GM19328 (cell line): ENCODE measurements at regions not wholly inside any gene's neighbourhood (a gene's known extent, or its start where the extent isn't known, plus 50 kb on each side); places are given as distances from the start of the nearest gene placed in this dataset.
A peak's percentile ranks its signal among the peaks of the same experiment; 100 is the strongest.

Experiments
- ATAC-seq: cut with Tn5 transposase; IDR thresholded peaks from one replicate; pipeline ENCODE4 v1.9.1; 2021; ENCODE audit warnings: mild to moderate bottlenecking, moderate library complexity; ENCODE audit not compliant: unreplicated experiment

DNA sequence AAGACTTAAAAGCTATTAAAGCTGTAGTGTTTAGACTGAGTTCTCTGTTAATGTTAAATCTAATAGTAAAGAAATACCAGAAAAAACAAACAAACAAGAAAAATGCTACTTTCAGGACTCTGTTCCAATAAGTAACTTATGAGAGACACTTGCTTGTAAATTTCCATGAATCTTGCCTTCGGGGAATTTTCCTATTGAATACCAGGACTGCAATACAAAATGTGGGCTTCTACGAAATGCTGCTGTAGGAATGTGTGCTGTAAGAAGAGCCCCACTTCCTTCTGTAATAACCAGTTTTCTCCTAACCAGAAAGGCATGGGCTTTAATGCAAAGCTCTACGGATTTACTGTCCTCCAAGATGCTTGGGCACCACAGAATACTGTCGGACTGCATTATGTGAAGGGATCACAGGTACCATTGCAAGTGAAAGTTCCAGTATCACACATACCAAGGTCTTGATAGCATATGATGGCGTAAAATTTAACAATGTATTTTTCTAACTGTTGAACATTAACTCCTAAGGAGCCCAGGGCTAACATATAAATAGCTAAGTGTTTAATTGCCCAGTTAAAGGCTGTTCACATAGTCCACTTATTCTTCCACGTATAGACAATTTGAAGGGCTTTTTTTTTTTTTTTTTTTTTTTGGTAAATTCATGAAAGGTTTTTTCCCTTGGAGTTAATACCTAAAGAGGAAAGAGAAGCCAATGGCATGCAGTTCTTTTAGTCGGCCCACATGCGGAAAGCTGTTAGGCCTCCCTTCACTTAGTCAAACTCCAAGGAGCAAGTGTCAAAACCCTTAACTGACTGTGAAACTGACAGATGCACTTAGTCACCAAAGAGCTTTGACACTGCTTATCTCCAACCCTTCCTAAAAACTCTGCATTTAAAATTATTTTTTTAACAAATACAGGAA, 564.0 kb upstream of the POU3F3 start:
- no peak for ATAC-seq

DNA sequence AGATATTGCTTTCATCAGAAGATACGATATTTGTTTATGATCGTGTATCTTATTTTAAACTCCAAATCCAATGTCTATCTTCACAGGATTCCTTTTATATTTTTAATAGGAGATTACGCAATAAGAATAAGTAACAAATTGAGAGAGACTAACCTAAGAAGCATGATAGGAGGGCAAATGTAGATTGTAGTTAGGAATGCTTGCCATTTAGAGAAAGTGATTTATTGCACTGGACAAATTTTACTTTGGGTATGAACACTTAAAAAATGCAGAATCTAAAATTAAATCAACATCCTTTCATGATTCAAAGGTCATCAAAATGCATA, 563.4 kb upstream of the POU3F3 start:
- no peak for ATAC-seq

DNA sequence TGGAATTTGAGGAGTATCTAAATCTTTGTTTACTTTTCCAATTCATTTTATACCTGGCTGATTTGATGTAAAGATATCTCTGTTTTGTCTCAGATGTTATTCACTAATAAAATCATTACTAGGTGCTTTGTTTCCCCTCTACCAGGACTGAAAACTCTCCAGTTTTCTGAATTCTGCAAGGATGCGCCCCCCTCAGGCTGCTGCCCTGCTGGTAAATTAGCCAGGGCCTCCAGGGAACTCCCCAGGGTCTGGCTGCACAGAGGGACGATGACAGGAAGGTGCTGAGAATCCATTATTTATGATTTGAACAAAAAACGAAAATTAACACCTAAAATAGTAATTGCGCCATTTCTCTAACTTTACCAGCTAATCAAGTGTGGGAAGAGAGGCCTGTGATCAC, 541.2 kb upstream of the POU3F3 start:
- no peak for ATAC-seq

DNA sequence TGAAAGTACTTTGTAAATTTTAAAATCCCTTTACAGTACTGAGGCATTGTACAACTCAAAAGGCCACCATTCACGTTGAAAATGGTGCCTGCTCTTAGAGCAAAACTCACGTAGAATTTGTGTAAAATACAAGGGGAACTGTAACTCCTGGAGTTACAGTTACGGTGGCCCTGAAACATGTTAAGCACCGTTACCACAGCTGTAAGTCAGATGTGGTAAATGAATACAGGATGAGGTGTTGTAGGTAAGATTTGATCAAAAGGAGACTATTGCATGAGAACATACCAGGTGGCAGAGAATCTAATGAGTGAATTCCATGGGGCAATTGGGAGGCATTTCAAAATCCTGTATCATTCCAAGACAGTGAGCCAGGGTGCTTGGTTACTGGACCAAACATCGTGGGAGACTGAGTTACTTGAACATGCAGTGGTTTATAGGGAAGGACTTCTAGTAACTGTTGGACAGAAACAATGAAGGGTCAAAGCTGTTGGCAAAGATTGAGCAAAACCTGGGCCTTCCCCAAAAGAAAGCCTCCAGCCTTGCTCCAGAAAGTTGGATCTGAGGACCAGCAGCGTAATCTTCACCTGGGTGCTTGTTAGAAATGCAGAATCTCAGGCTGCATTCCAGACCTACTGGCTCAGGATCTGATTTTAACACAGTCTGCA, 535.8 kb upstream of the POU3F3 start:
- no peak for ATAC-seq

DNA sequence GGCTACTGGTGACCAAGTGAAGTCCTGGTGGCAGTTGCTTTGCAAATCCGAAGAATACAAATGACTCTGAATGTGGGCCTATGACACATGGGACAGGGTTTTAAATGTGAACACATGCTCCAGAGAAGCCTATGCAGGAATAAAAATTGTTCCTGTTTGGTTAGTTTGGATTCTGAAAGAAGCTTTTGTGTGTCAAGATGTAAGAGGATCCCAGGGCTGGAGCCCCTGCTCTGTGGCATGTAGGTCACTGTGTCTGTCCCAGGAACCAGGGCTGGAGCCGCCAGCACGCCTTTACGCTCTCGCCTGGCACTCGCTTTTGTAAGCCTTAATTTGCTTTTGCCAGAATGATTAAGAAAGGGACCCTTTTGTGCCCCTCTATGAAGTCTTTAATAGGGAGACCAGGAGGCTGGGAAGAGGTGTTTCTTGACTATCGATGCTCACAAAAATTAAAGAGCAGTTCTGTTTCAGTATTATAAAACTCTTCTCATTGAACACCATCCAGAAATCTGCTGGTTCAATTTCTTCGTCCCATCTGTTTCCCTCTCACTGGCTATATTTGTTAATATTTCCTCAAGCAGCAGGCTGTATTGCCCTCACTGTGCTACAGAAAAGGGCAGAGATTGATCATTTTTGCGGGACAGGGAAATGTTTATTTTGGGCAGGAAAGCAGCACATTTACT, 532.7 kb upstream of the POU3F3 start:
- ATAC-seq: no peak

DNA sequence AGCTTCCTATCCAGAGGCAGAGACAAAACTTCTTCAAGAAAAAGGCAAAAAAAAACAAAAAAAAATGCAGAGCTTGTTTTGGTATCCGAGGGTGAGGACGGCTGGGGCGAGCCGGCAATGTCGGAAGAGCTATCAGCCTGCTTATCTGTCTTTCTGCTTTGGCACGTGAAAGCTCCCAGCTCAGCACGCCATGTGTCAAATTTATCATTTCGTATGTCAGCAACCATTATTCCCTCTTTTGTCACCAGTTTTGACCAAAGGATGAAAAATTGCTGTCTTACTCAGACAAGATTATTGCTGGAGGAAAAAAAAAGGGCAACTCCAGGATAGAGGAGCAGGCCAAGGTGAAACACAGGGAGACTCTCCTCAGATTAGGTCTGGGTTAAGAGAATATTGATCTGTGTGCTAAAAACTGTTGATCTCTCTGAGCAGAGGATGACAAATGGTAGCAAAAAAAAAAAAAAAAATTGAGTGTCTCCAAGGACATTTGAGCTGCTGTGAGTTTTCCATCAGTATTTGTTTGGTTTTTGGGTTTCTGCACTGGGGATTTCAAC, 532.0 kb upstream of the POU3F3 start:
- ATAC-seq: no peak

DNA sequence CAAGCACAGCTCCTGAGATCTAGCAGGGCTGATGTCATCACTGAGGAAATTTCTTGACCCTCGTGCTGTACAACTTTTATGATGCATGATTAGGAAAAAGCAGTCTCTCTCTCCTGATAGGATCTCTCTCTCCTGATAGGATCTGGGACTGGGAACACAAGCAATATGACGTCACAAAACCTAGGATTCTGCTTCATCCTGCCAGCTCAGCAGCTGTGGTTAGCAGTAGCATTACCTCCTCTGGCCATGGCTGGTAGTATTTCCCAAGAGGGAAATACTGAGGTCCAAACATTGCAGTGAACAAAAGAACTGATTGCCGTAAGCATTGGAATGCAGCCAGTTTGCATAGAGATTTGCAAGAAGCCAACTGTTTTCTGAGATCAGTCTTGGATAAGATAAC, 521.2 kb upstream of the POU3F3 start:
- no peak for ATAC-seq

DNA sequence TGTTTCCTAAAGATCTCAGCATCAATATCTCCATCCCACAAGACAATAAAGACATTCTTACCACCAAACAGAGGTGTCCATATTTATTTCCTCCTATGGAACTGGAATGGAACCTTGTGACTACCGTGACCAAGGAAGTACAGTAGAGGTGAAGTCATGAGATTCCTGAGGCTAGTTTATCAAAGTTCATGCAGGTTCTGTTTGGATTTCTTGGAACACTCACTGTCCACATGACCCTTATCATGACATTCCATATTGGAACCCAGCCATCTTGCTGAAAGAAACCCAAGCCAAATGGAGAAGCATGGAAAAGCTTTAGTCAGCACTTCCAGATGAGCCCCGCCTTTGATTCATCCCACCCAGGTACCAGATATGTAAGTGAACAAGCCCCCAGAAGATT, 516.0 kb upstream of the POU3F3 start:
- ATAC-seq: no peak

DNA sequence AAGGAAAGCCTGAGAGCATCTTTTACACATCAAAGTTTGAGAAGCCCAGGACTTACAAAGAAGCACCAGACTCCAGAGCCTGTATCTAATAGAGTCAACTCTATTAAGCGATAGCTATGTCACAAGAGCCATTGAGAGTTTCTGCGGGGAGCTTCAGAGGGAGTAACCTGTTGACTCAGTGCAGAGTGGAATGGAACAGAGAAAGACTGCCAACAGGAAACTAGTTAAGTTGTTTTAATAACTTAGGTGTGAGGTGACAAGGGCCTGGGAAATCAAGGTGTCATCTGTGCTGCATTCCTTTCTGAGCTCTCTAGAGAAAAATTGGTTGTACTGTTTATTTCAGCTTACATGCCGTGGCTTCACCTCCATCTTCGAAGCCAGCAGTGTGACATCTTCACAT, 513.8 kb upstream of the POU3F3 start:
- no peak for ATAC-seq

DNA sequence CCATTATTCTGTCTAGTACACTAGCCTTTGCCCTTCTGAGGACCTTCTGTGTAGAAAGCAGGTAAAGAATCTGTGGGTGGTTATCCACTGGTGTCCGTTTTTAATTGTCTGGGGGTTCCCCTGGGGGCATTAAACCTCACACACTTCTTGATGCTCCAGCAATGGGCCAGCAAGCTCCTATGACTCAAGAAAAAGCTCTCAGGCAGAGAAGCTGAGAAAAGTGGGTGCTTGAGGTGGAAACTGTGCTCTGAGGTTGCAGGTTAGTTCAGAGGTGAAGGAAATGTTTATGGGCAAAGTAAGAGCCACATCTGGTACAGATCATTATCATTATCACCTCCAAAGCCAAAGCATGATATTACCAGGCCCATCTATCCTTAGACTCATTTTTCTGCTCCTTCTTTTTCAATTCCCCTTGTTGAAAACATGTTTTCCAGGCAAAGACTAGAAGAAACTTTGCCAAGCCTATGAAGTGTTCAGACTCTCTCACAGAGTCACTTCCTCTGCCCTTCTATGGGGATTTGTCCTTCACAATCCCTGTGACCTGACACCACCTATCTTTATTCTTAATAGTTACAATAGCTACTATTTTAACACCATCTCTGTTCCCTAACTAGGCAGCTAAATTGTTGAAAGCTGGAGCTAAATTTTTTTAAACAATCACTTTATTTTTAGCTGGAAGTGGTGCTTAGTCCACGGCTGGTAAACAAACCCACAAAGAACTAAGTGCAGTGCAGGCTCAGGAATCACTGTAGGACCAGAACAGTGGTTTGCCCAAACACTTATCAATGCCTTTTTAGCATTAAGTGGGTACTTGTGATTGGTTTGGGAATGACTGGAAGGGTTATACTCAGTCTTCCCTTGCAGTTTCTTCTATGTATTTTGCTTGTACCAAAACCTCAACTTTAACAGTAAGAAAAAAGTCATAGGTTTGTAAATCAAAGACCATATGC, 512.8 kb upstream of the POU3F3 start:
- ATAC-seq: no peak

DNA sequence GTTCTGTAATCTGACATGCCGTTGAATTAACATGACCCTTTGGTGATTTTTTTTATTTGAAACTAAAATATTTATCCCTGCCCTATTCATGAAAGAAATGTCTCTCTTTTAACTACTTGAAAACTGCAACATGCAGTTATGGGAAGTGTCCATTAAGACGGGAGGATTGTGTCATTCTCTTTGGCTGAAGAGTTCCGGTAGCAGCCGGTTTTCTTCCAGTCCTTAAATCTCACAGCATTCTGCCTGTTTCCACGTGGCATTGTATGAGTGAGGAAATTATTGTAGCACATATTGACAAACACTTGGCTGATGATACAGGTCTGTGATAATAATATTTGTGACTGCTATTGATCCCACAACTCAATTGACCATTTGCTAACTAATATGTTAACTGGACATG, 509.6 kb upstream of the POU3F3 start:
- no peak for ATAC-seq

DNA sequence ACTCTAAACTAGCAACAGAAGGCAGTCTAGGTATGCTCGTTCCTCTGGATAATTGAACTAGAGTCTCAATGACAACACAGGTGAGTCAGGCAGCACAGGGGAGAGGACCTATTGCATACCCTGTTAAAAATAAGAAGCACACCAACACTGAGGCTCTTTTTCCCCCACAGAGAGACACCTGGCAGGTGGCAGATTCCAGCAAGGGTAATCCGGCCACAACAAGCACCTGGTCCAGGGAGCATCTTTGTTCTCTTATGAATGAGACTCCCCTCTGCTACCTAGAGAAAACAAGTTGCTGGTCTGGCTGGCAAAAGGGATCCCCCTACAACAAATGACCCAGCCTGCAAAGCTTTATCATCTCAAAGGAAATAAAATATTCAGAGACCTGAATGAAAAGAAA, 508.9 kb upstream of the POU3F3 start:
- ATAC-seq: no peak

DNA sequence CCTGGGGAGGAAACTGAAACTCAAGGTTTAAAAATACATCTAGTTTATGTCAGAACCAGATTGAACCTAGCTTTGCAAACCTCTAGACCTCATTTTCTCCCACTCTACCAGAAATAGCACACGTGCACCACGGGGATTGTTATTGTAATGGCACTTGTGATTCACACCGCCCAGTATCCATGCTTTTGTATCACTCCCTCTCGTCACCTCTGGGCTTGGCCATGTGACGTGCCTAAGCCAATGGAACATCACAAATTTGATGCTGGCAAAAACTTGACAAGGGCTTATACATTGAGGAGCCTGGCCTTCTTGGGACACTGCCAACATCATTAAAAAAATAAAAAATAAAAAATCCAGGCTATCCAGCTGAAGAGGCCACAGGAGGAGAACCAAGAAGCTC, 495.8 kb upstream of the POU3F3 start:
- no peak for ATAC-seq

DNA sequence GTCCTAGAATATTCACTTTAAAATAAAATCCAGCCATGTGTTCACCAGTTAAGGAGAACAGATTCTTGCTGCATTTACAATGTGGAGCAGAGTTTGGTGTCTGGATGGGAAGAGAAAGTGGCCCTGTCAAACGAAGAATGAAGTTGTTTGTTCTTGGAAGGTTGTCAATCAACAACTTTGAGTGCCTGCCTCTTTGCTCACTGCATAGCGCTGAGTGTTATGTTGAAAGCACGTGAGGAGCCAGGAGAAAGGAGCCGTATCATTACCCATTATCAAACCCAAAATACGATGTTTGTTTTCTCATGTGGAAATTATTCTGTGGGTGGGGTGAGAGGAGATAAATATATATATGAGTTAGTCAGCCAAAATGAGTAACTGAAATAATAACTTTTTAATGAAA, 492.5 kb upstream of the POU3F3 start:
- no peak for ATAC-seq

DNA sequence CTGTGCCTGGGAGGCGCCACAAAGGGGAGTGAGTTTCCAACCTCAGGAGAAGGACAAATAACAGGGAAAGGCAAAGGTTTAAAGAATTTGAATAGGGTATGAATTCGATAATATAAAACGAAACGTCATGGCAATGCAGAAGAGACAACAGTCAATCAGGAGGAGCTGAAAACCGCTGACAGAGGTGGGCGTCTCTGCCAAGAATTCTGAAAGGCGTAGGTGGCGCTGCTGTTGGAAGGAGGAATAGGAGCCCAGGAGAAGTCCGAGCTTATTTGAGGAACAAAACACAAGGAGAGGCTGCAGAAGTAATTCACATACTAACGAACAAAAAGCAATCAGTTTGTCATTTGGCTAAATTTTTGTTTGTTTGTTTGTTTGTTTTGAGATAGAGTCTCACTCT, 485.8 kb upstream of the POU3F3 start:
- ATAC-seq: no peak

DNA sequence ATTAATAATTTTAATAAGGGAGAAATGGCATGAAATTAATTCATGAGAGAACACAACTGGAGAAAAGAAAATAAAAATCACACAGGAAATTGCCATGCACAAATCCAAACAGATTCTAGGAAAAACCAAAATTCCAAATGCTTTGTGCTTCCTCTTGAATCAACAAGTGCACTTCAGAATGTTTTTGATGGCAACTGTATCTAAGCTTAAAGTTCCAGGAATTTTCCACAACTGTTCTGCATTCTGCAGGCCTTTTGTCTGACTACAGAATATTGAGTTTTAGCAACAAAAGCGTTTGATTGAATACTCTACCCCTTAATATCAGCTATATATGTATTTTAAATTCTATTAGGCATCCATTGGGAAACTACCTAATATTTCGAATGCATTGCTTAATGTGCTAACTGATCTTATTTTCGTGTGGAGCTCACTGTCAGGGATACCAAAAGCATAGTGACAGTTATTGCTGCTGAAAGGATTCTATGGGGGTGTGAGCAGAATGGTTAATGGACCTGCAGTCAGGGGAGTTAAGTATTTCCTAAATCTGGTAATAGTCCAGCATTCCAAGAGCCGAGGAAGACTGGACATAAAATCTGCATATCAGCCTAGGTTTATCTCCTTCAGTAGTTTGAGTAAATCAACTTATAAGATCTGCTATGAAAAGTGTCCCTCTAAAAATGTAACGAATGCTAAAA, 482.7 kb upstream of the POU3F3 start:
- ATAC-seq: no peak

DNA sequence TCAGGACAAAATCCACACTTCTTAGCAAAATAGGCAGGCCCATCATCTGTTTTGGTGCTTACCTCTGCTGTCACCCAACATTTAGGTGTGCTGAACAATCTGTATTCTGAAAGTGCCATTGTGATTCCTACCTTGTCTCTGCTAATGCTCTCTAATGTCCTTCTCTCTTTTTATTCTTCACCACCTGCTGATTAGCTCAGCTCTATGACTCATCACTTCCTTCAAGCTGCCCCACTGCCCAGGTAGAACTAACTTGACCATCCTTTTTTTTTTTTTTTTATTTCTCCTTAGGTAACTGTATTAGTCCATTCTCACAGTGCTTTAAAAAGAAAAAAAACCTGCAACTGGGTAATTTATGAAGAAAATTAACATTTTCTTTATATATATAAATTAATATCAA, 478.7 kb upstream of the POU3F3 start:
- ATAC-seq: no peak

DNA sequence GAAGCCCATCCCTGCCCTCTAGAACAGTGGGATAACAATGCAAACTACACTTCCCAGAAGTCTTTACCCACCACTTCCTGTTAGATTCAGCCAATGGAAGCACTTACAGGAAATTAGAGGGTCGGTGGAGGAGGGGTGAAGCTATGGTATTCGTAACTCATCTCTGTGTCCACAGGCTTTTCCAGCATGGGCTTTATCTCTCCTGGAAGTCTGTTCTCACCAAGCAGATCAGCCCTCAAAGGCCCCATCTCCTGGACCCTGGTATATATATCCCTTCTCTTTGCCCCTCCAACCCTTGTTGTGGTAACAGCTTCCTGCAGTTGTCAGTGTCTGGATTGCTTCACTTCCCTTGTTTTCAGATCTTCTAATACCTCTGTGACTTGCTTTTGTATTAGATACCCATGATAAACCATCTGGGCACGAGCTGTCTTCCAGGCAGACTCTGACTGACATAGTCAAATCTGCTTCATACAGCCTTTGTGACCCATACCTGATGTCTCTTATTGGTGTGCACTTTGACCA, 475.0 kb upstream of the POU3F3 start:
- peak; percentile 57 for ATAC-seq

DNA sequence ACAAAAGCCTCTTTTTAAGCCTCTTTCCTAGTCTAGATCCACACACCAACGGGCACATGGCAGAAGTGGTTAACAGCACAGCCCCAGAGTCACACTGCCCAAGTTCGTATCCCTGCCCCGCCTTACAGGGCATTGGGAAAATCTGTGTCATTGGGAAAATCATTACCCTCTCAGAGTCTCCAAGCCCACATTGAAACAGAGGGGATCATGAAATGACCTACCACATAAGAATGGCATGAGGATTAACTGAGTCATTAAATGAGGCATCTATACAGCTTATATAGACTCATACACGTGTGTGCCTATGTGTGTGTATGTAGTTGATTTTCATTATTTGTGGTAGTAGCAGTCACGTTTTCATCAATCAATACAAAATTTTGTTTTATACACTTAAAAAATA, 469.0 kb upstream of the POU3F3 start:
- ATAC-seq: no peak

DNA sequence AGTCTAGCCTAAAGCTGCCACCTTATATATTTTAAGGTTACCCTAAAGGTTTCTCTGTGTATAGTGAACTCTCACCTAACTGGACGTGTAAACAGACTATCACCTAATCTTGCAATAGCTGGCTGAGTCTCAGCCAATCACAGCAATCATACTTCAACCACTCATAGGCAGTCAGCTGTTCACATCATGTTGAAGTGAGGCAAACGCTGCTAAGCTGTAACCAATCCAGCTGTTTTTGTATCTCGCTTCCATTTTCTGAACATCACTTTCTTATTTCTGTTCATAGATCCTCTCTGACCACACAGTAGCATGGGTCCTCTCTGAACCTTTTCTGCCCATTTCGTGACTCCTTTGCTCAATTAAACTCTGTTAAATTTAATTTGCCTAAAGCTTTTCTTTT, 468.2 kb upstream of the POU3F3 start:
- ATAC-seq: no peak
